ENCODE measurements at regions not wholly inside any gene's neighbourhood (a gene's known extent, or its start where the extent isn't known, plus 50 kb on each side); places are given as distances from the start of the nearest gene placed in this dataset.
"Not testable (repeated sequence)": the region's sequence is repeated elsewhere in the genome, so short reads cannot be mapped to it uniquely, and the experiment has no call there.

GRCh38 chr17:72565758-72566157 lies 444.9 kb downstream of the SOX9 start:
- DNase-seq = no peak

GRCh38 chr17:72566671-72567484 lies 446.1 kb downstream of the SOX9 start:
- no peak for DNase-seq

- no peak for DNase-seq
These were observed 447.0 kb downstream of the SOX9 start for GRCh38 chr17:72567774-72568173.

- DNase-seq = no peak
These were observed 448.5 kb downstream of the SOX9 start for GRCh38 chr17:72569148-72569946.

DNA sequence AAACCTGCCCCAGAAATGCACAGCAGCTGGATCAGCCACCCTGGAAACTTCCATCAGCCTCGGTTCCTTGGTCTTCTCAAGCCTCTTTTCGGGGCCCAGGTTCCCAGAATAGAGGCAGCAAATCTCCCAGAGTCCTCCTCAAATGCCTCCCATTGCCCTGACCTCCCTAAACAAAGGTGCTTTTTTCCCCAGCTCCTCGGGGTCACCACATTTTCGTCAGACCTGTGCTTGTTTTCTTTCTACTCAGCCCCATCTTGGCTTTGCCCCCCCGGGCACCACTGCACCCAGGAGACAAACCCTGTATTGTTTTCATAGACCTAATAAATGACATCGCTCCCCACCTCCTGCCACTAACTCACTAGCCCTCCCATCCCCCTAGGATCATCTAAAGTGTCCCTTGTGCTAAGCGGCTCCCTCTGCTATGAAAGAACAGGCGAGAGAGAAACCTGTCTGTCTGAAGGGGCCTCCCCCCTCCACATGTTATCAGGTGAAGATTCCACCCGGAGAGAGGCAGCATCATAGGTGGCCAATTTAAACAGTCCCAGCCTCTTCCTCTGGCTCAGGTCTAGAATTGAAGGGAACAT lies 451.1 kb downstream of the SOX9 start:
- DNase-seq = no peak

- no peak for DNase-seq
These were observed 452.0 kb downstream of the SOX9 start for GRCh38 chr17:72572604-72573491.

DNA sequence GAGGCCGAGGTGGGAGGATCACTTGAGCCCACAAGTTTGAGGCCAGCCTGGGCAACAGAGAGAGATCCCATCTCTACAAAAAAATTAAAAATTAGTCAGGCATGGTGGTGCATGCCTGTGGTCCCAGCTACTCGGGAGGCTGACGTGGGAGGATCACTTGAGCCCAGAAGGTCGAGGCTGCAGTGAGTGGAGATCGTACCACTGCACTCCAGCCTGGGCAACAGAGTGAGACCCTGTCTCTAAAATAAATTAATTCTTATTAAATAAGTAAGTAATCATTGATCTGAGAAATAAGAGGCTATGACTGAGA lies 452.6 kb downstream of the SOX9 start:
- DNase-seq = not testable (repeated sequence)

GRCh38 chr17:72574675-72575510 lies 454.1 kb downstream of the SOX9 start:
- no peak for DNase-seq

DNA sequence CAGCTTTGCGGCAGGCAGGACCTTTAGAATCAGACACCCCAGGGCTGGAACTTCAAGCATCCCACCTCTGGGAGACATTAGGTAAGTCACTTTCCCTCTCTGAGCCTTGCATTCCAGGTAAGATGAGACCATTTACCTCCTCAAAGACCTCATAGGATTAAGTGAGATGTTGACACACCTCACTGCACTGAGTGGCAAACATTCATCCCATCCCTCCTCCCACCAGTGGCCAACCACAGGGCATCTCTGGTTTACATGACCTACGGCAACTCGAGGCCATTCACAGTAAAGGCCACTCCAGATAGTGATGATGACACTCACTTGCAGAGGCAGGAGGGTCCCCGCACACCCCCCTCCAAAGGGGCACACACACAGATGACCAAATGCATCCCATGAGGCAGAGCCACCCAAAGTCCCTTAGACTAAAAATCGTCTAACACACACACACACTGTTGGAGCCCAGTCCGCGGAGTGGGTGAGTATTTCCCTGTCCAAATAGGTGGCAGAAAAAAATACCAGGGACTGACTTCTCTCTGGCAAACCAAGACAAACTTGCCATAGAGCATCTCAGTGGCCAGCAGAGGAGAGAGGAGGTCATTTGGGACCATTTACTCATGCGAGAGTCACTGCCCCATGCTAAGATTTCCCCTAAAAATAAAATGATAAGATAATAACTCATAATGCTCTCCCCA lies 454.9 kb downstream of the SOX9 start:
- DNase-seq = no peak

- DNase-seq = no peak
These were observed 455.5 kb downstream of the SOX9 start for GRCh38 chr17:72576289-72576759.

- DNase-seq = no peak
These were observed 458.1 kb downstream of the SOX9 start for GRCh38 chr17:72578817-72579470.

DNA sequence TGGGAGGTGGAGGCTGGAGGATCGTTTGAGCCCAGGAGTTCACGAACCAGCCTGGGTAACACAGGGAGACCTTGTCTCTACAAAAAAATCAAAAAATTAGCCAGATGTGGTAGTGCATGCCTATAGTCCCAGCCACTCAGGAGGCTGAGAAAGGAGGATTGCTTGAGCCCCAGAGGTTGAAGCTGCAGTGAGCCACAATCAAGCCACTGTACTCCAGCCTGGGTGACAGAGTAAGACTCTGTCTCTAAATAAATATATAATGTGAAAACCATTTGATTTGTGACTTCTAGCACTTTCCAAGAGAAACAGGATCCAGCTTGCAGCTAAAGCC lies 459.1 kb downstream of the SOX9 start:
- no peak for DNase-seq

- no peak for DNase-seq
These were observed 459.7 kb downstream of the SOX9 start for GRCh38 chr17:72580321-72581127.

DNA sequence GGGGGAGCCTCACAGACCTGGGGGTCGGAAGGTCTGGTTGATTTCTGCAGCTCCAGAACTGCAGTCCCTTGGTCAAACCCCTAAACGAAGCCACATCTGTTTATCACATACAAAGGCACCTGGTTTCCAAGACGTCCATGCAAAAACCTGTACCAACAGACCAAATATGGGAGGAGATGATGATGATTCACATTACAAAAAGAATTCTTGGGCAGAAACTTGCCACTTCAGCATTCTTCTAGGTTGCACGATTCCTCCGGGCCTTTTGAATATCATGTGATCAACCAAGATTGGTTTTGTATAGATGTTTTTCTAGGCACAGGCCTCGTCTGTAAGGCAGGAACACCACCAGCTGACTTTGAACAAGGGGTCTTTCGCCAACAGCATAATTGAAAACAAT lies 466.3 kb downstream of the SOX9 start:
- no peak for DNase-seq

- no peak for DNase-seq
These were observed 467.1 kb downstream of the SOX9 start for GRCh38 chr17:72587773-72588511.

DNA sequence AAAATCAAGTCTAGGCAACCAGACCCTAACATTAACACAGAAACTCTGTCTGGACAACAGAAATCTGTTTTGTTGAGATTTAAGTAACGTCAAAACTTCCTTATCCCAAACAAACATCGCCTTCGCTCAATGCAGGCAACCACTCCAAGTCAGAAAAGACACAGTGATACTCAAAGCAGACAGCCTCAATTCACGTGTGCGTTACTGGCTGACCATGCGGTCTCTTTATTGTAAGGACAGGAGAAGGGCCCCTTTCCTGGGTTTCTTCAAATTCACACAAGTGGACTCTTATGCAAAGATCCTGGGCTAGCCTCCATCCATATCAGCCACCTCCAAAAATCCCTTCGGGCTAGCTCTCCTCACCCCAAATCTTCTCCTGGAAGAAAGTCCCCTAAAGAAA lies 467.7 kb downstream of the SOX9 start:
- no peak for DNase-seq

DNA sequence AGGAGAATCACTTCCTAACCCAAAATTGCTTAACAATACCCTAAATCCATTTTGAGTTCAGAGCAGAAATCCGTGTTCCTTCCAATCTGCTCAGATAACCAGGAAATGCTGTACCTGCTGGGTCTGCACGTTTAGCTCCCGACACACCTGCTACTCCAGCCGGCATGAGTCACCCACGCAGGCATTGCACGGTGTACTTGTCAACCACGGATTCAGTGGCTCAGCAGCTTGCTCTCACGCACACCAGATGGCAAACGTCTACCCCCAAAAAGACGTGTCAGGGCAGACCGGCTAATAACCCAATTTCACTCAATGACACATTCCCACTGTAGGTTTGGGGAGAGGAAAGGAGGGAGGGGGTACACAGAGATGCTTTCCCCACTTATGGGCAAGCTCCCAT lies 468.1 kb downstream of the SOX9 start:
- peak; percentile 20 for DNase-seq

- no peak for DNase-seq
These were observed 469.6 kb downstream of the SOX9 start for GRCh38 chr17:72590382-72590781.

- no peak for DNase-seq
These were observed 470.1 kb downstream of the SOX9 start for GRCh38 chr17:72590882-72591281.
